Heart left ventricle (tissue), 16 donors: ENCODE measurements at regions not wholly inside any gene's neighbourhood (a gene's known extent, or its start where the extent isn't known, plus 50 kb on each side); places are given as distances from the start of the nearest gene placed in this dataset.
A peak's percentile ranks its signal among the peaks of the same experiment; 100 is the strongest.

Experiments used
- ATAC-seq, 4 donors: fragments of 200-7000 bp; cut with Tn5 transposase; one replicate each; pipeline ENCODE4 v1.9.1; 2020 to 2022; ENCODE audit warnings: moderate library complexity in 4 of 4, mild to moderate bottlenecking in 3 of 4, moderate number of reproducible peaks in 1 of 4
- DNase-seq, 5 donors: peaks; one replicate each; pipeline ENCODE4 v3.0.0-alpha.2; 2020
- H3K27ac ChIP-seq, 12 donors: fragments of 200-600 bp; sonication (generic) in 4 of 12; one replicate each; pipeline versions ENCODE4 v1.5.0 to v1.8.0; 2016 to 2022; ENCODE audit warnings: mild to moderate bottlenecking in 2 of 12
- H3K27me3 ChIP-seq, 9 donors: fragments of 200-600 bp; sonication (generic) in 2 of 9; one replicate each; pipeline versions ENCODE4 v1.5.1 to v1.8.0; 2016 to 2022; ENCODE audit warnings: mild to moderate bottlenecking in 3 of 9
- H3K36me3 ChIP-seq, 9 donors: fragments of 200-600 bp; sonication (generic) in 2 of 9; one replicate each; pipeline versions ENCODE4 v1.5.0 to v1.8.0; 2018 to 2022; ENCODE audit warnings: mild to moderate bottlenecking in 2 of 9
- H3K4me1 ChIP-seq, 12 donors: fragments of 200-600 bp; sonication (generic) in 4 of 12; one replicate each; pipeline versions ENCODE4 v1.5.0 to v1.8.0; 2016 to 2022; ENCODE audit warnings: mild to moderate bottlenecking in 3 of 12
- H3K4me3 ChIP-seq, 12 donors: fragments of 200-600 bp; sonication (generic) in 4 of 12; one replicate each; pipeline versions ENCODE4 v1.5.0 to v1.8.0; 2017 to 2022; ENCODE audit warnings: mild to moderate bottlenecking in 9 of 12, moderate library complexity in 4 of 12
- H3K9me3 ChIP-seq, 12 donors: fragments of 200-600 bp; sonication (generic) in 4 of 12; one replicate each; pipeline versions ENCODE4 v1.5.0 to v1.8.0; 2016 to 2022; ENCODE audit warnings: mild to moderate bottlenecking in 1 of 12
- POLR2A ChIP-seq, 2 donors: fragments of 450-650 bp; IDR thresholded peaks; one replicate each; pipeline ENCODE4 v1.6.1; 2017; ENCODE audit warnings: antibody characterized with exemption in 2 of 2, mild to moderate bottlenecking in 2 of 2, moderate library complexity in 2 of 2
- WGBS, 4 donors: extraction: QIAGEN DNeasy Blood & Tissue Kit in 2 of 4; methylation state at CpG; one replicate each; pipeline versions ENCODE4 v1.1.5 to v1.1.7; 2013 to 2018; 5-methylcytosine and 5-hydroxymethylcytosine counted together
- intact Hi-C, 10 donors: fragments of 100-400 bp; cut with DNase I; formaldehyde crosslinking; loops; one replicate each; pipeline versions ENCODE4 v1.11.1 to v1.14.2; 2022
- TF ChIP-seq, protein P1 (sequence below), 12 donors: fragments of 200-600 bp; sonication (generic) in 4 of 12; IDR thresholded peaks; one replicate each; pipeline versions ENCODE4 v1.5.0 to v1.8.0; 2018 to 2022; ENCODE audit warnings: antibody characterized with exemption in 12 of 12, mild to moderate bottlenecking in 5 of 12
- donor health status: ischemic (EF 13 %, LVEDD 7.1; RV severe dilation, severe dysfunction).
- donor health status: healthy with polysubstance abuse.
- donor health status: DM: no; HTN: yes; CAD: no.
- donor health status: DM: no; HTN: no; CAD: no.
- donor health status: ischemic (EF 25% LVEDD 6.9; RV normal size, moderate dysfunction).
- donor health status: ischemic (EF 25% LVEDD 5.7; RV mildly dilated, moderate dysfunction).
- donor health status: healthy.
- donor health status: DM: yes; HTN: yes; CAD: no.
- donor health status: ischemic (EF 35%, LVEDD 5.7; RV mildly dilated, moderate dysfunction).
- donor health status: nonischemic (EF 11% LVEDD 7.7; RV severe dilation, severe dysfunction).
- donor health status: DM: yes; HTN: yes; CAD: no.
- donor health status: PGD.
- donor health status: ischemic (EF 29% LVEDD 5.4; RV normal size, mild dysfunction).
- donor health status: nonischemic (EF 23%, LVEDD 6.1; RV moderate dilation, normal function).

- DNase-seq (no peak), ATAC-seq (no peak)
- Histone ChIP-seq H3K9me3 (peaks cover 0 to 3% (median 0%) of the 10 kb centered on the region in 12 donors), H3K36me3 (no peaks in the 10 kb centered on the region), H3K4me3 (no peak overlapping the region), H3K27ac (no peak overlapping the region), H3K27me3 (peaks cover 0 to 20% (median 0%) of the 10 kb centered on the region in 9 donors), H3K4me1 (no peaks in the 10 kb centered on the region)
- TF ChIP-seq, protein P1, sequence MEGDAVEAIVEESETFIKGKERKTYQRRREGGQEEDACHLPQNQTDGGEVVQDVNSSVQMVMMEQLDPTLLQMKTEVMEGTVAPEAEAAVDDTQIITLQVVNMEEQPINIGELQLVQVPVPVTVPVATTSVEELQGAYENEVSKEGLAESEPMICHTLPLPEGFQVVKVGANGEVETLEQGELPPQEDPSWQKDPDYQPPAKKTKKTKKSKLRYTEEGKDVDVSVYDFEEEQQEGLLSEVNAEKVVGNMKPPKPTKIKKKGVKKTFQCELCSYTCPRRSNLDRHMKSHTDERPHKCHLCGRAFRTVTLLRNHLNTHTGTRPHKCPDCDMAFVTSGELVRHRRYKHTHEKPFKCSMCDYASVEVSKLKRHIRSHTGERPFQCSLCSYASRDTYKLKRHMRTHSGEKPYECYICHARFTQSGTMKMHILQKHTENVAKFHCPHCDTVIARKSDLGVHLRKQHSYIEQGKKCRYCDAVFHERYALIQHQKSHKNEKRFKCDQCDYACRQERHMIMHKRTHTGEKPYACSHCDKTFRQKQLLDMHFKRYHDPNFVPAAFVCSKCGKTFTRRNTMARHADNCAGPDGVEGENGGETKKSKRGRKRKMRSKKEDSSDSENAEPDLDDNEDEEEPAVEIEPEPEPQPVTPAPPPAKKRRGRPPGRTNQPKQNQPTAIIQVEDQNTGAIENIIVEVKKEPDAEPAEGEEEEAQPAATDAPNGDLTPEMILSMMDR (IDR thresholded peaks at IDR 0.05) = no peak
- no peak for TF ChIP-seq POLR2A (IDR thresholded peaks at IDR 0.05)
- intact Hi-C loops = no loop called here
- 18 to 32% (median 23%) methylated on average over 2 to 3 of the region's 3 CpGs for WGBS, 4 donors
Measured at GRCh38 chr22:22158965-22159364, 85.6 kb upstream of the VPREB1 start.

GRCh38 chr22:22158207-22158816 lies 86.3 kb upstream of the VPREB1 start:
- DNase-seq (no peak), ATAC-seq (no peak)
- intact Hi-C loops = no loop called here
- TF ChIP-seq POLR2A (IDR thresholded peaks at IDR 0.05) = no peak
- TF ChIP-seq, protein P1 (IDR thresholded peaks at IDR 0.05) = no peak
- H3K9me3 ChIP-seq = peaks cover 0 to 3% (median 0%) of the 10 kb centered on the region in 12 donors
- no peak overlapping the region for H3K27ac ChIP-seq
- no peaks in the 10 kb centered on the region for H3K36me3 ChIP-seq
- 30 to 70% (median 44%) methylated on average over 4 of the region's 4 CpGs for WGBS, 4 donors
- no peak overlapping the region for H3K4me3 ChIP-seq
- no peaks in the 10 kb centered on the region for H3K4me1 ChIP-seq
- peaks cover 0 to 14% (median 0%) of the 10 kb centered on the region in 9 donors for H3K27me3 ChIP-seq

DNA sequence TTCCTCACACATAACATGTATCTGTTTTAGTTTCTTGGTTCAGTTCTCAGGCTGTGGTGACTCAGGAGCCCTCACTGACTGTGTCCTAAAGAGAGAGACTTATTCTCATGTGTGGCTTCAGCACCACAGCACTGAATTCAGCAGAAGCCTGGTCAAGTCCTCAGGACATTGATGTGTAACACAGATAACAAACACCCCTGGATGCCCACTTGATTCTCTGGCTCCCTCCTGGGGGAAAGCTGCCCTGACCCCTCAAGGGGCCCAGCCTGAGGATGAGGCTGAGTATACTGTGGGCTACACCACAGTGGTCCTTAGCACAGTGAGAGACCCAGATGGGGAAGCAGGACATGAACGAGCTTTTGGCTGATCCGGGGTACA lies 87.2 kb upstream of the VPREB1 start:
- Histone ChIP-seq H3K9me3 (peaks cover 0 to 3% (median 0%) of the 10 kb centered on the region in 12 donors), H3K36me3 (no peaks in the 10 kb centered on the region), H3K27me3 (peaks cover 0 to 18% (median 3%) of the 10 kb centered on the region in 9 donors), H3K27ac (no peak overlapping the region), H3K4me1 (no peaks in the 10 kb centered on the region), H3K4me3 (no peak overlapping the region)
- intact Hi-C loops = no loop called here
- ATAC-seq (no peak), DNase-seq (no peak)
- 74 to 86% (median 80%) methylated on average over 2 of the region's 2 CpGs for whole genome bisulfite sequencing, 4 donors
- TF ChIP-seq POLR2A (IDR thresholded peaks at IDR 0.05) = no peak
- TF ChIP-seq, protein P1 (IDR thresholded peaks at IDR 0.05) = no peak

GRCh38 chr22:22156716-22157347 lies 87.8 kb upstream of the VPREB1 start:
- Histone ChIP-seq H3K4me3 (no peak overlapping the region), H3K36me3 (no peaks in the 10 kb centered on the region), H3K9me3 (peaks cover 0 to 3% (median 0%) of the 10 kb centered on the region in 12 donors), H3K27ac (no peak overlapping the region), H3K4me1 (no peaks in the 10 kb centered on the region), H3K27me3 (peaks cover 0 to 18% (median 6%) of the 10 kb centered on the region in 9 donors)
- peak in 3 of 5 donors; percentile 20 to 41 (median 32) for DNase-seq
- intact Hi-C loops = no loop called here
- TF ChIP-seq, protein P1 (IDR thresholded peaks at IDR 0.05) = peak; percentile 47 to 69 (median 56)
- no peak for TF ChIP-seq POLR2A (IDR thresholded peaks at IDR 0.05)
- 43 to 45% (median 44%) methylated on average over 8 to 9 of the region's 9 CpGs for WGBS, 4 donors
- ATAC-seq = peak in 3 of 4 donors; percentile 37 to 58 (median 58)
